H1 (cell line): ENCODE measurements at regions not wholly inside any gene's neighbourhood (a gene's known extent, or its start where the extent isn't known, plus 50 kb on each side); places are given as distances from the start of the nearest gene placed in this dataset.

Experiments
- CBX5 ChIP-seq: fragments of 300-800, 300-1000 bp; sonication (generic); IDR thresholded peaks from 2 replicates; pipeline ENCODE4 v1.7.1; 2016; ENCODE audit warnings: antibody characterized with exemption, low read length, low read depth
- EP300 ChIP-seq, 2 experiments: IDR thresholded peaks; 1 replicate in 1 of 2; 2 replicates in 1 of 2; pipeline ENCODE4 v1.6.1; 2011 to 2012; ENCODE audit warnings: low read depth in 2 of 2, low read length in 2 of 2, mild to moderate bottlenecking in 2 of 2, borderline replicate concordance in 1 of 2, inconsistent platforms in 1 of 2, moderate library complexity in 1 of 2
- EZH2 ChIP-seq: fragments of 200-600 bp; sonication (generic); IDR thresholded peaks from 2 replicates; pipeline ENCODE4 v1.7.1; 2012; ENCODE audit warnings: low read depth, mild to moderate bottlenecking, moderate library complexity, low read length, inconsistent platforms; ENCODE audit not compliant: severe bottlenecking
- MAX ChIP-seq: IDR thresholded peaks from 2 replicates; pipeline ENCODE4 v1.6.1; 2012; ENCODE audit warnings: inconsistent platforms
- POLR2A ChIP-seq, 2 experiments: IDR thresholded peaks; 1 replicate in 1 of 2; 2 replicates in 1 of 2; pipeline ENCODE4 v1.6.1; 2011; ENCODE audit warnings: low read depth in 2 of 2, low read length in 2 of 2, mild to moderate bottlenecking in 2 of 2; ENCODE audit errors: control extremely low read depth in 1 of 2
- POLR2AphosphoS5 ChIP-seq: IDR thresholded peaks from 2 replicates; pipeline ENCODE4 v1.6.1; 2011; ENCODE audit warnings: low read depth, low read length
- TCF12 ChIP-seq: IDR thresholded peaks from 2 replicates; pipeline ENCODE4 v1.6.1; 2011; ENCODE audit warnings: low read depth, mild to moderate bottlenecking, low read length
- USF2 ChIP-seq: IDR thresholded peaks from 2 replicates; pipeline ENCODE4 v1.6.1; 2011; ENCODE audit warnings: low read length, improper control_type of control experiment
- ZNF274 ChIP-seq: IDR thresholded peaks from 2 replicates; pipeline ENCODE4 v1.7.0; 2012; ENCODE audit warnings: low read length, borderline replicate concordance; ENCODE audit errors: extremely low read depth
- TF ChIP-seq, protein P1 (sequence below), 3 experiments: IDR thresholded peaks; 1 replicate in 2 of 3; 2 replicates in 1 of 3; pipeline versions ENCODE4 v1.5.1 to v1.6.1; 2011; ENCODE audit warnings: low read length in 3 of 3, mild to moderate bottlenecking in 3 of 3, inconsistent platforms in 2 of 3, low read depth in 1 of 3, moderate library complexity in 1 of 3; ENCODE audit not compliant: insufficient read depth in 1 of 3; ENCODE audit errors: control extremely low read depth in 1 of 3
- TF ChIP-seq, protein P2 (sequence below): IDR thresholded peaks from 2 replicates; pipeline ENCODE4 v1.6.1; 2012; ENCODE audit warnings: inconsistent platforms

DNA sequence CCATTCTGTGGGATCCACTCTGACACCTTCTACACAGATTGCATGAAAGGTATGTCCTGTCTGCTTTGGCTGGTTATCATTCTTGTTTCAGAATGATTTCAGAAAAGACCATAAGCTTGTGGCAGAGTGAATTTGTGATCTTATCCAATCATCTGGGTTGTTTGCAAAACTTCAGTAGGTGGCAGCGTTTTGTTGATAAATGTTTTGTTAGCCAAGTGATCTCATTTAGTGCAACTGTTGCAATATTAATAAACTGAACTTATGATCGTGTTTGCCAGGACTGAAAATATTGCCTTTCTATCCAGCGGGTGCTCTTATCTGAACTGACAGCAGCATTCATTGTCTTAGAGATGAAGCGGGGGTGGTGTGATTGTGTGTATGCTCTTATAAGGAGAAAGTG, 613.2 kb upstream of the NOX3 start:
- TF ChIP-seq MAX (no peak), CBX5 (no peak), ZNF274 (no peak), EP300 (IDR thresholded peaks at IDR 0.05; ENCODE audit: borderline replicate concordance in 1 of 2, low read depth in 2 of 2, low read length in 2 of 2) (no peak), POLR2AphosphoS5 (no peak), POLR2A (IDR thresholded peaks at IDR 0.05; ENCODE audit: control extremely low read depth in 1 of 2, low read depth in 2 of 2, low read length in 2 of 2) (no peak), TCF12 (no peak), USF2 (no peak), EZH2 (no peak)
- TF ChIP-seq, protein P1, sequence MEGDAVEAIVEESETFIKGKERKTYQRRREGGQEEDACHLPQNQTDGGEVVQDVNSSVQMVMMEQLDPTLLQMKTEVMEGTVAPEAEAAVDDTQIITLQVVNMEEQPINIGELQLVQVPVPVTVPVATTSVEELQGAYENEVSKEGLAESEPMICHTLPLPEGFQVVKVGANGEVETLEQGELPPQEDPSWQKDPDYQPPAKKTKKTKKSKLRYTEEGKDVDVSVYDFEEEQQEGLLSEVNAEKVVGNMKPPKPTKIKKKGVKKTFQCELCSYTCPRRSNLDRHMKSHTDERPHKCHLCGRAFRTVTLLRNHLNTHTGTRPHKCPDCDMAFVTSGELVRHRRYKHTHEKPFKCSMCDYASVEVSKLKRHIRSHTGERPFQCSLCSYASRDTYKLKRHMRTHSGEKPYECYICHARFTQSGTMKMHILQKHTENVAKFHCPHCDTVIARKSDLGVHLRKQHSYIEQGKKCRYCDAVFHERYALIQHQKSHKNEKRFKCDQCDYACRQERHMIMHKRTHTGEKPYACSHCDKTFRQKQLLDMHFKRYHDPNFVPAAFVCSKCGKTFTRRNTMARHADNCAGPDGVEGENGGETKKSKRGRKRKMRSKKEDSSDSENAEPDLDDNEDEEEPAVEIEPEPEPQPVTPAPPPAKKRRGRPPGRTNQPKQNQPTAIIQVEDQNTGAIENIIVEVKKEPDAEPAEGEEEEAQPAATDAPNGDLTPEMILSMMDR (IDR thresholded peaks at IDR 0.05; ENCODE audit: control extremely low read depth in 1 of 3, insufficient read depth in 1 of 3, low read depth in 1 of 3, low read length in 3 of 3): peak in 1 of 3 experiments; percentile 2; a peak in 2 of 4 replicates
- TF ChIP-seq, protein P2, sequence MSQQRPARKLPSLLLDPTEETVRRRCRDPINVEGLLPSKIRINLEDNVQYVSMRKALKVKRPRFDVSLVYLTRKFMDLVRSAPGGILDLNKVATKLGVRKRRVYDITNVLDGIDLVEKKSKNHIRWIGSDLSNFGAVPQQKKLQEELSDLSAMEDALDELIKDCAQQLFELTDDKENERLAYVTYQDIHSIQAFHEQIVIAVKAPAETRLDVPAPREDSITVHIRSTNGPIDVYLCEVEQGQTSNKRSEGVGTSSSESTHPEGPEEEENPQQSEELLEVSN: no peak
